GM12878 (cell line): ENCODE measurements at regions not wholly inside any gene's neighbourhood (a gene's known extent, or its start where the extent isn't known, plus 50 kb on each side); places are given as distances from the start of the nearest gene placed in this dataset.

ENCODE experiments used
- ATAC-seq: fragments of 200-7000 bp; cut with Tn5 transposase; 3 replicates; pipeline ENCODE4 v1.9.1; 2020; ENCODE audit warnings: mild to moderate bottlenecking, moderate library complexity
- BruUV-seq: library from RNA; stranded (reverse); fragments of 400-500 nt; replicated peaks from 2 replicates; lab custom pipeline; 2021; lab: Mats Ljungman, UMichigan
- CTCF ChIA-PET: fragments of 300-600 bp; sonication (Branson Sonifier 250); formaldehyde crosslinking; extraction: SDS; loops from one replicate; lab custom pipeline; 2021; ENCODE audit warnings: inconsistent platforms; lab: Yijun Ruan, JAX
- POLR2A ChIA-PET: fragments of 350-600 bp; formaldehyde crosslinking; extraction: SDS; loops from one replicate; lab custom pipeline; 2021; ENCODE audit warnings: inconsistent platforms; lab: Charles Lee
- RAD21 ChIA-PET: fragments of 300-600 bp; sonication (Branson Sonifier 250); formaldehyde crosslinking; loops from one replicate; lab custom pipeline; 2023; ENCODE audit warnings: antibody characterized with exemption; ENCODE audit not compliant: unreplicated experiment; lab: Charles Lee
- SMC1A ChIA-PET: fragments of 300-600 bp; sonication (Branson Sonifier 250); formaldehyde crosslinking; loops from one replicate; lab custom pipeline; 2023; ENCODE audit not compliant: unreplicated experiment, uncharacterized antibody; lab: Charles Lee
- DNase-seq: peaks from one replicate; pipeline ENCODE4 v3.0.0-alpha.2; 2011; ENCODE audit warnings: low read depth, low spot score
- FAIRE-seq: peaks from 3 replicates; lab custom pipeline; 2011; peaks lifted over from hg19 to GRCh38; lab: Jason Lieb, UNC
- H2AFZ ChIP-seq: 2 replicates; pipeline ENCODE4 v1.6.0; 2011; ENCODE audit warnings: low read depth, low read length, control low read depth; ENCODE audit not compliant: control insufficient read depth
- H3K27ac ChIP-seq: 2 replicates; pipeline ENCODE4 v1.5.1; 2011; ENCODE audit warnings: control low read depth; ENCODE audit not compliant: control insufficient read depth, insufficient read depth
- H3K27me3 ChIP-seq, 2 experiments: replicated peaks in 1 of 2; 2 replicates each; pipeline versions ENCODE4 v1.6.0 to v1.6.1; 2011; ENCODE audit warnings: low read length in 1 of 2; ENCODE audit not compliant: control insufficient read depth in 2 of 2, insufficient read depth in 2 of 2
- H3K36me3 ChIP-seq, 2 experiments: 2 replicates each; pipeline ENCODE4 v1.5.1; 2011; ENCODE audit warnings: low read length in 1 of 2; ENCODE audit not compliant: control insufficient read depth in 2 of 2, insufficient read depth in 2 of 2
- H3K4me1 ChIP-seq: 2 replicates; pipeline ENCODE4 v1.6.1; 2011; ENCODE audit warnings: mild to moderate bottlenecking, low read length, moderate library complexity, mixed read lengths; ENCODE audit not compliant: control insufficient read depth, insufficient read depth
- H3K4me2 ChIP-seq: 2 replicates; pipeline ENCODE4 v1.6.0; 2011; ENCODE audit warnings: control low read depth; ENCODE audit not compliant: control insufficient read depth, insufficient read depth
- H3K4me3 ChIP-seq: fragments of 200-600 bp; sonication (generic); 2 replicates; pipeline ENCODE4 v1.5.1; 2016
- H3K79me2 ChIP-seq: 2 replicates; pipeline ENCODE4 v1.6.0; 2011; ENCODE audit warnings: low read length; ENCODE audit not compliant: control insufficient read depth, insufficient read depth
- H3K9ac ChIP-seq: 2 replicates; pipeline ENCODE4 v1.8.0; 2011; ENCODE audit warnings: low read length, control low read depth, mixed read lengths; ENCODE audit not compliant: control insufficient read depth, insufficient read depth
- H3K9me3 ChIP-seq: replicated peaks from 3 replicates; pipeline ENCODE4 v1.5.1; 2011; ENCODE audit warnings: mild to moderate bottlenecking, low read length; ENCODE audit not compliant: control insufficient read depth, insufficient read depth
- H4K20me1 ChIP-seq: 2 replicates; pipeline ENCODE4 v1.6.0; 2011; ENCODE audit not compliant: control insufficient read depth, insufficient read depth
- BCL3 ChIP-seq: IDR thresholded peaks from 2 replicates; pipeline ENCODE4 v1.6.1; 2011; ENCODE audit warnings: borderline replicate concordance, low read depth, mild to moderate bottlenecking, moderate library complexity, low read length; ENCODE audit not compliant: insufficient read depth, poor library complexity, severe bottlenecking
- HDGF ChIP-seq: fragments of 450-650 bp; IDR thresholded peaks from 2 replicates; pipeline ENCODE4 v1.6.1; 2016; ENCODE audit warnings: antibody characterized with exemption
- PRDM15 ChIP-seq: fragments of 450-650 bp; formaldehyde crosslinking; IDR thresholded peaks from 2 replicates; pipeline ENCODE4 v1.4.0; 2020; ENCODE audit warnings: mild to moderate bottlenecking, moderate library complexity
- TAF1 ChIP-seq: IDR thresholded peaks from 2 replicates; pipeline ENCODE4 v1.6.1; 2011; ENCODE audit warnings: mild to moderate bottlenecking, low read depth, low read length, borderline replicate concordance
- ZNF274 ChIP-seq: IDR thresholded peaks from one replicate; pipeline ENCODE4 v1.8.0; 2011; ENCODE audit not compliant: insufficient read length, insufficient read depth
- WGBS: methylation state at CpG from one replicate; pipeline ENCODE4 v1.1.6; 2016; ENCODE audit warnings: low lambda C conversion rate; ENCODE audit not compliant: insufficient replicate concordance, insufficient coverage; ENCODE audit errors: missing lambda C conversion rate; 5-methylcytosine and 5-hydroxymethylcytosine counted together
- in situ Hi-C: fragments of 300-500 bp; cut with MboI; formaldehyde crosslinking; loops from 9 replicates; pipeline ENCODE4 v1.14.3; 2018; ENCODE audit warnings: mixed read lengths
- intact Hi-C: fragments of 100-400 bp; cut with micrococcal nuclease; formaldehyde crosslinking; loops from one replicate; pipeline ENCODE4 v1.14.2; 2022; ENCODE audit not compliant: unreplicated experiment

GRCh38 chr10:78717200-78717599 lies 351.6 kb upstream of the ZMIZ1 start (continued):
- TF ChIP-seq HDGF (no peak), TAF1 (no peak)

- intact Hi-C loops = no loop called here
- H3K4me3 ChIP-seq = no peak overlapping the region
These were observed 350.7 kb upstream of the ZMIZ1 start for GRCh38 chr10:78718032-78718572.

More at GRCh38 chr10:78718032-78718572, 350.7 kb upstream of the ZMIZ1 start:
- TF ChIP-seq ZNF274 = no peak
- TF ChIP-seq PRDM15 (CRISPR knock-in tag) = no peak
- no peak for TF ChIP-seq BCL3
- H3K27ac ChIP-seq = no peak overlapping the region
- H2AFZ ChIP-seq = no peak overlapping the region
- H3K27me3 ChIP-seq = no peaks in the 10 kb centered on the region; a peak in 2 of 4 replicates
- BruUV-seq = no TSS peak
- CTCF ChIA-PET = no interaction called here
- H4K20me1 ChIP-seq = no peaks in the 10 kb centered on the region
- POLR2A ChIA-PET = no interaction called here
- no peaks in the 10 kb centered on the region for H3K9me3 ChIP-seq
- no peaks in the 10 kb centered on the region for H3K79me2 ChIP-seq
- no peak overlapping the region for H3K4me2 ChIP-seq
- in situ Hi-C loops = no loop called here
- SMC1A ChIA-PET = no interaction called here
- no peaks in the 10 kb centered on the region for H3K4me1 ChIP-seq
- DNase-seq (no peak), ATAC-seq (no peak), FAIRE-seq (no peak)
- 0% methylated on average over 2 of the region's 2 CpGs for WGBS
- H3K36me3 ChIP-seq = no peaks in the 10 kb centered on the region
- RAD21 ChIA-PET = no interaction called here
- no peak overlapping the region for H3K9ac ChIP-seq
